GM18858 (cell line): ENCODE measurements at regions not wholly inside any gene's neighbourhood (a gene's known extent, or its start where the extent isn't known, plus 50 kb on each side); places are given as distances from the start of the nearest gene placed in this dataset.

Experiments used
- ATAC-seq: cut with Tn5 transposase; IDR thresholded peaks from one replicate; pipeline ENCODE4 v1.9.1; 2021; ENCODE audit not compliant: unreplicated experiment

- no peak for ATAC-seq
Measured at GRCh38 chr2:193965263-193965662, 1691.8 kb upstream of the SLC39A10 start.

GRCh38 chr2:193963472-193964119 is 1693.4 kb upstream of the SLC39A10 start:
- peak; percentile 71 for ATAC-seq

DNA sequence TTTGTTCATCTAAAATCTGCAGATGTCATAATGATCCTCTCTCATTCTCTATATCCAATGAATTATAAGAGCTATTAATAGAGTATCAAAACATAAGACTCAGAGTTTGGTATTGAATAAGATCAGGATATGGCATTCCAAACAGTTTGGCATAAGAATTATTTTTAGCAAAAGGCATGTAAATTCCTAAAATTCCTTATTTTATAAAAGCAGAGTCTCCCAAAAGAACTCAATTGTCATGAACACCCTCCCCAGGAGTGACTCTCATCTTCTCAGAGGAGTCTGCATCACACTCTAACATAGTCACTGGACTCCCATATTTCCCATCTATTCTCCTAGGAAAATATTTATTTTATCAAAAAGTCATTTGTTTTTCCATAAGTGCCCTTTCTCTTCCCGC is 1710.2 kb upstream of the SLC39A10 start:
- no peak for ATAC-seq

DNA sequence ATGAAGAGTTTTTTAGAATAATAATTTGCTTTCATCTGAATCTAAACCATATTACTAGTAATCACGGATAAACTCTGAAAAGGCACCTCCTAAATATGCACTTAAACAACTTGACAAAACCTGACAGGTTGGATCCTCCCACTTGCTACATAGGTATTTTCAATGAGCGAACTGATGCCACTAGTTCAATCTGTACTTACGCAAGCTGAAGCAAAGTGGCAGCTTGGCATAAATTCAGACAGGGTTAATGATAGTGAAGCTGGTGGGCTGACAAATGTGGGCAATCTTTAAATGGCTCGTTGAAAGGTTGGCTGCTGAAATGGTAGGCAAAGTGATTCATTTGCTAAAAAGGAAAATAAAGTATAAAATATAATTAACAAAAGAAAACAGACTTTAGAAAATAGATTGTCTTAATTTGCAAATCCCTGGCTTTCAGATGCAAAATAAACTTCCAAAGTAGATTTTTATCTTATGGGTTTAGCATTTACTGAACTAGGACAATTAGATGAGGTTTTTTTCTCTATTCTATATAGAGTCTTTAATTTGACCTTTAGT is 1713.5 kb upstream of the SLC39A10 start:
- no peak for ATAC-seq

DNA sequence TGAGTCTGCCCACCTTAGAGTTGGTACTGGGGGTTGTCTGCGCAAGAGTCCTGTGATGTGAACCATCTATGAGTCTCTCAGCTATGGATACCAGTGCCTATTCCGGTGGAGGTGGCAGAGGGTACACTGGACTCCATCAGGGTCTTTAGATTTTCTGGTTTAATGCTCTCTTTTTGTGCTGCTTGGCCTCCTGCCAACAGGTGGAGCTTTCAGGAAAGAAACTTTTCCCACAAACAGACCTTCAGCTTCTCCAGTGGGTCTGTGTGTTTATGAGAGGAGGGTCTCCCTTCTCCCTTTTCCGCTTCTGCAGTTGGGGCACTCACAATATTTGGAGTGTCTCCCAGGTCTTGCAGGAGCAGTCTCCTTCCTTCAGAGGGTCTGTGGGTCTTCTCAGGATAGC is 1721.9 kb upstream of the SLC39A10 start:
- no peak for ATAC-seq

- ATAC-seq: no peak
Measured at GRCh38 chr2:193929131-193929530, 1727.9 kb upstream of the SLC39A10 start.

DNA sequence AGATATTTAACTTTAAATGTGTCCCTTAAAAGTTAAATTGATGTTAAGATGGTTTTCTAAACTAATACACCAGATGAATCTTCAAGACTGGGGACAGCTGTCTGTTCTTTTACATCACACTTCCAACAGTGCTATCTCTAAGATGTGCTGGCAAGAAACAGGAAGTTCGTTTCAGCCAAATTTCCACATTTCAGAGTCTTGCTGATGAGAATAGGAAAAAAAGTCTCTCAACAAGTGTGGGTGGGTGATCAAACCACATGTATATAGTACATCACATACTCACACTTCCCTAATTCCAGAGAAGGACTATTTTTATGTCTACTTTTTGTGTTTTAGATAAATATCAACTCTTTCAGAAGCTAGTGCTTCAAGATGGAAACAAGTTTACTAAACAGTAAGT is 1712.8 kb upstream of the TMEFF2 start:
- no peak for ATAC-seq

DNA sequence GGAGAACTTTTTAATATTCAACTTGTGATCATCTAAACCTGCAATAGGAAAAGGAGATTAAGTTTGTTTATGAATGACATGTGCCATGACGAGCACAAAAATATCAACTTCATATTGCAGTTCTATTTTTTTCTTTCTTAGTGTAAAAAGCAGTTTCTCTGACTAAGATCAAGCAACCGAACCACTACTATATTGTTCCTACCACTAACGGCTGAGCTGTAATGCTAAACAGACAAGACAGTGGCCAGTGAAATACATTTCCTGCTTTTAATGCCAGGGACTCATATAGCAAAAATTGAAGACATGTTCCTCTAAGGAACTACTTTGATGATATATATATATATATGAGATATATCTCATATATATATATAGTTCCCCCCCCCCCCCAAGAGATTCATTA is 1705.6 kb upstream of the TMEFF2 start:
- ATAC-seq: no peak

DNA sequence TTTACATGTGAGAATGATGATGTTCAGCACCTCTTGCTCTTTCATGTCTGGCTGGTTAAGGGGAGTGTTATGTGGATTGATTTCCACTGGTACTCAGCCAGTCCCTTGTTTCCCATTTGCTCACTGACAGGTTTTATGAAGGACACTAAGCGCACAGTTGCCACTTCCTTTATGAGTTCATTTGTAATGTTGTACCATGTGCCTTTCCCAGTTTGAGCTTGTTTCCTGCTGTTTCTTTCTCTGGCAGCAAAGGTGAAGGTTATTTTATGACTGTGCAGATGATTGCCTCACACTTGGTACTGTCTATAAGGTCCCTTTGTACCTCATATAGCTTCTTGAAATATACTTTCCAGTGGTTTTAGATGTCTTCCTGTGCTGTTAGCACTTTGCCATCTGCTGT is 1700.5 kb upstream of the TMEFF2 start:
- ATAC-seq: no peak

GRCh38 chr2:193894081-193894480 is 1699.3 kb upstream of the TMEFF2 start:
- peak; percentile 24 for ATAC-seq

DNA sequence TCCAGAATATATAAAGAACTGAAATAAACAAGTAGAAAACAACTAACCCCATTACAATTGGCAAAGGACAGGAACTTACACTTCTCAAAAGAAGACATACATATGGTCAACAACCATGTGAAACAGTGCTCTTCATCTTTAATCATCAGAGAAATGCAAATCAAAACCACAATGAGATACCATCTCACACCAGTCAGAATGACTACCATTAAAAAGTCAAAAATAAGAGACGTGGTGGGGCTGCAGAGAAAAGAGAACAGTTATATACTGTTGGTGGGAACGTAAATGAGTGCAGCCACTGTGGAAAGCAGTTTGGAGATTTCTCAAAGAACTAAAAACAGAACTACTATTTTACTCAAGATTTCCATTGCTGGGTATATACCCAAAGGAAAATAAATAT is 1696.3 kb upstream of the TMEFF2 start:
- ATAC-seq: peak; percentile 61

DNA sequence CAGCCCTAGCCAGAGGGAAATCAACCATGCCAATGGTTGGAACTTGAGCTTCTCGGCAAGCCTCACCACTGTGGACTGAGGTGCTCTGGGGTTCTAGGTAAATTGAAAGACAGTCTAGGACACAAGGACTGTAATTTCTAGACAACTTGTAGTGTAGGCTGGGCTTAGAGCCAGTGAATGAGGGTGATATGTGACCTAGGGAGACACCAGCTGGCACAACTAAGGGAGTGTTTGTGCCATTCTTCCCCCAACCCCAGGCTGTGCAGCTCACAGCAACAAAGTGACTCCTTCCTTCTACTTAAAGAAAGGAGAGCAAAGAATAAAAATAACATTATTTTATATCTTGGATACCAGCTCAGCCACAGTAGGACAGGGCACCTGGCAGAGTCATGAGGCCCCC is 1690.7 kb upstream of the TMEFF2 start:
- ATAC-seq: no peak

GRCh38 chr2:193883820-193884219 is 1689.1 kb upstream of the TMEFF2 start:
- ATAC-seq: no peak

DNA sequence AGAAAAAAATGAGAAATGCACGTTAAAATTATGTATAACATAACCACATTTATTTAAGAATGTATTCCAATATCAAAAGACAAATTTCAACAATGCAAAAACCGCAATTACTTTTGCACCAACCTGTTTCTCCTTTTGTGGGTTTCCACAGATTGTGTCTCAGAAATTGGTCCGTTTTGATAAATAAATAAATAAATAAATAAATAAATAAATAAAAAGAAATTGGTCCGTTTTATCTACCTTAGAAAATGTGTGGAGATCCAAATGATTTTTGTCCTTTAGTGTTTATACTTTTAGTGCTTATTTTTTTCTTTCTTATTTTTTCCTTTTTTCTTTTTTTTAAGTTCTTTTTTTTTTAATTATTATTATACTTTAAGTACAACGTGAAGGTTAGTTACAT is 1682.2 kb upstream of the TMEFF2 start:
- ATAC-seq: no peak

- no peak for ATAC-seq
Measured at GRCh38 chr2:193869564-193869963, 1674.8 kb upstream of the TMEFF2 start.

GRCh38 chr2:193868833-193869232 is 1674.1 kb upstream of the TMEFF2 start:
- no peak for ATAC-seq

DNA sequence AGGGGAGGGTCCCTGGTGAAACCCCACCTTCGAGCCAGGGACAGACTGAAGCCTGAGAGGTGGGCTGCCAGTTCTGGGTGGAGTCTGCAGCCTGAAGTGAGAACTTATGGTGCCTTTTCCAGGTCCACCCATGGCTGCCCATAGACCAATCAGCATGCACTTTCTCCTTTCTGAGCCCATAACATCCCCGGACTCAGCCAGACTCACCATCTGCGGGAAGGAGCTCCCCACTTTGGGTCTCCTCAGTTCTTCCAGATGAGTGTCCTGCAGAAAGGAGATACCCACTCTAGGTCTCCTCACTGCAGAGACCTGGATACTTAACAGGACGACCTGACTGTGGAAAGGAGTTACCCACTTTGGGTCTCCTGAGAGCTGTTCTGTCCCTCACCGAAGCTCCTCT is 1673.4 kb upstream of the TMEFF2 start:
- ATAC-seq: no peak

- ATAC-seq: no peak
Measured at GRCh38 chr2:193867454-193867853, 1672.7 kb upstream of the TMEFF2 start.

DNA sequence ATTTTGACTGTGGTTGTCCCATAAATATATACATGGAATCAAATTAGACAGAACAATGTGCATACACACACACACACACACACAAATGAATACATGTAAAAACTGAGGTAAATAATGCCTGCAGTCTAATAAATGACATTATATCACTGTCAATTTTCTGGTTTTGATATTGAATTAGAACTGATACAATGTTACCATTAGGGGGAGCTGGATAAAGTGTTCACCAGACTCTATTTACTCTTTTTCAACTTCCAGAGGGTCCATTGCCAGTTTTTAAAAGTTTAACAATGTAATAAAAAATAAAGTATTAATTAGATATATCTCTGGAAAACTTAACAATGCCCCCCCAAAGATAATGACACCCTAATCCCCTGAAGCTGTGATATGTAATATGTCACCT is 1666.8 kb upstream of the TMEFF2 start:
- ATAC-seq: no peak

GRCh38 chr2:193847991-193848390 is 1653.3 kb upstream of the TMEFF2 start:
- no peak for ATAC-seq

GRCh38 chr2:193847130-193847529 is 1652.4 kb upstream of the TMEFF2 start:
- no peak for ATAC-seq

DNA sequence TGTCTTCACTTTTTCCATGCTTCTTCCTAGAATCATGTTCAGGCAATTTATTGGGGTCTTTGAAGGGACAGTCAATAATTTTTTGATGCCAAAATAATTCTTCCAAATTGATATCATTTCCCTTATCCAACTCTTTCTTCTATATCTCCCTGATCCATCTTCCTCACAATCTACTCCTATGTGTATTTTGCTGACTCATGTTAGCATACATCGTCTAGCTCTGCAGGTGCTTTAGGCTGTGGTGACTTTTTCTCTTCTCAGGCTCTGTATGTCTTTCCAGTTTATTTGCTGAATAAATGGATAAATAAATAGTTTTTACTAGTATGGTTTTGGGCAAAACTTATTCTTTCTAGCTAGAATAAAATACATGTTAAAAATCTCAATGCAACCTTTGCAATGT is 1650.9 kb upstream of the TMEFF2 start:
- no peak for ATAC-seq

GRCh38 chr2:193843675-193844074 is 1648.9 kb upstream of the TMEFF2 start:
- no peak for ATAC-seq
